Caco-2 (cell line): ENCODE measurements at regions not wholly inside any gene's neighbourhood (a gene's known extent, or its start where the extent isn't known, plus 50 kb on each side); places are given as distances from the start of the nearest gene placed in this dataset.

ENCODE experiments used
- BruUV-seq: library from RNA; stranded (reverse); fragments of 400-500 nt; replicated peaks from 2 replicates; lab custom pipeline; 2021; lab: Mats Ljungman, UMichigan
- CTCF ChIA-PET: fragments of 300-600 bp; sonication (Branson Sonifier 250); formaldehyde crosslinking; loops from one replicate; lab custom pipeline; 2022; ENCODE audit warnings: antibody characterized with exemption; lab: Charles Lee
- POLR2A ChIA-PET: fragments of 300-600 bp; sonication (Branson Sonifier 250); formaldehyde crosslinking; loops from one replicate; lab custom pipeline; 2022; ENCODE audit warnings: antibody characterized with exemption; lab: Charles Lee
- DNase-seq, 2 experiments: peaks; one replicate each; pipeline versions ENCODE4 v3.0.0 to v3.0.0-alpha.2; 2020 to 2022
- H3K27me3 ChIP-seq: replicated peaks from 2 replicates; pipeline ENCODE4 v1.6.0; 2011; ENCODE audit warnings: low read length; ENCODE audit not compliant: control insufficient read depth, insufficient read depth
- H3K36me3 ChIP-seq: 2 replicates; pipeline ENCODE4 v1.5.1; 2011; ENCODE audit warnings: low read length; ENCODE audit not compliant: control insufficient read depth, insufficient read depth
- H3K4me1 ChIP-seq: fragments of 250-450 bp; sonication (Bioruptor Pico); 2 replicates; pipeline ENCODE4 v1.5.1; 2020; ENCODE audit warnings: mild to moderate bottlenecking
- H3K4me3 ChIP-seq: 2 replicates; pipeline ENCODE4 v1.5.1; 2011; ENCODE audit warnings: low read depth, mild to moderate bottlenecking, control low read depth, low read length
- H3K9me3 ChIP-seq: fragments of 250-450 bp; sonication (Bioruptor Pico); 2 replicates; pipeline ENCODE4 v1.5.1; 2020; ENCODE audit warnings: mild to moderate bottlenecking, moderate library complexity
- H3K27ac Mint-ChIP-seq: one replicate; pipeline ENCODE4 v1.8.0; 2022; ENCODE audit warnings: mixed read lengths; ENCODE audit not compliant: unreplicated experiment
- H3K27me3 Mint-ChIP-seq: one replicate; pipeline ENCODE4 v1.8.0; 2022; ENCODE audit warnings: mixed read lengths; ENCODE audit not compliant: insufficient read depth, unreplicated experiment
- H3K36me3 Mint-ChIP-seq: one replicate; pipeline ENCODE4 v1.8.0; 2022; ENCODE audit warnings: mild to moderate bottlenecking, mixed read lengths; ENCODE audit not compliant: insufficient read depth, unreplicated experiment
- H3K4me1 Mint-ChIP-seq: one replicate; pipeline ENCODE4 v1.8.0; 2022; ENCODE audit warnings: low read depth, mixed read lengths; ENCODE audit not compliant: unreplicated experiment
- H3K4me3 Mint-ChIP-seq: one replicate; pipeline ENCODE4 v1.8.0; 2022; ENCODE audit warnings: mild to moderate bottlenecking, moderate library complexity, mixed read lengths; ENCODE audit not compliant: unreplicated experiment
- H3K9me3 Mint-ChIP-seq: one replicate; pipeline ENCODE4 v1.8.0; 2022; ENCODE audit warnings: mixed read lengths; ENCODE audit not compliant: unreplicated experiment
- intact Hi-C: fragments of 100-400 bp; cut with micrococcal nuclease; formaldehyde crosslinking; loops from one replicate; pipeline ENCODE4 v1.10.0; 2022; ENCODE audit not compliant: unreplicated experiment
- TF ChIP-seq, protein P1 (sequence below), 2 experiments: fragments of 200-600 bp in 1 of 2; IDR thresholded peaks; 1 replicate in 1 of 2; 2 replicates in 1 of 2; pipeline versions ENCODE4 v1.5.1 to v1.8.0; 2011 to 2022; ENCODE audit warnings: antibody characterized with exemption in 1 of 2, control low read depth in 1 of 2, inconsistent platforms in 1 of 2, low read depth in 1 of 2, low read length in 1 of 2, mild to moderate bottlenecking in 1 of 2, moderate library complexity in 1 of 2; ENCODE audit not compliant: insufficient read depth in 1 of 2, severe bottlenecking in 1 of 2, unreplicated experiment in 1 of 2

DNA sequence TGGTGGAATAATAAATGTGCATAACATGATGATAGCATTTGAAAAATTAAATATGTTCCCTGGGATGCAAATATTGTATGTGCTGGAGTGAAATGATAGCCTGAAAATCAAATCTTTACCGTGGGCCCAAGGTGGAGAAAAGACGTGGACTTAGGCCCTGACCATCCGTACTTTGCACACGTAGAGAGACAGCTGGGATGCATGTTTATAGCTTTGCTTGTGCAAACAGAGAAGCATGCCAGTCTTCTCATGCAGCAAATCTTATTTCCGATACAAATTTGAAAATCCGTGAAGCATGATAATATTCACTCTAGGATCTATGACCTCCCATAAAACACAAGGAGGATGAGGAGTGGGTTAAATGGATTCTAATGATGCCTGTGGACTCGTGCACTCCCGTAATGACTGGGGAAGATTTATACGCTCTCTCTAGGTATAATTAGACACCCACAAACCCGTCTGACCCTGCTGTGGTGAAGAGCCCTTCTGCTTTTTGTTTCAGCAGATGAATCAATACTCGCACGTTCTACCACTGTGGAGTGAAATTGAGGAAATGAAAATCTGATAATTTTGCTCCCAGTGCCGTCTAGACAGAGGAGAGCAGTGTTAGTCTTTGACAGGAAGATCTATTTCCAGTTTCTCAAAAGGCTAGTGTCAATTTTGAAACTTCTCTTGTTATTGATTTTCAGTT is 810.3 kb upstream of the SALL3 start:
- BruUV-seq = no TSS peak
- ChIA-PET CTCF (no interaction called here), POLR2A (no interaction called here)
- Mint-ChIP-seq H3K9me3 (no peaks in the 10 kb centered on the region), H3K36me3 (no peaks in the 10 kb centered on the region), H3K27me3 (peaks cover 3% of the 10 kb centered on the region), H3K4me3 (no peak overlapping the region), H3K27ac (no peak overlapping the region), H3K4me1 (no peaks in the 10 kb centered on the region)
- intact Hi-C loops = no loop called here
- Histone ChIP-seq H3K27me3 (no peaks in the 10 kb centered on the region), H3K4me1 (no peaks in the 10 kb centered on the region), H3K36me3 (no peaks in the 10 kb centered on the region), H3K4me3 (no peak overlapping the region), H3K9me3 (no peaks in the 10 kb centered on the region)
- DNase-seq = no peak
- TF ChIP-seq, protein P1, sequence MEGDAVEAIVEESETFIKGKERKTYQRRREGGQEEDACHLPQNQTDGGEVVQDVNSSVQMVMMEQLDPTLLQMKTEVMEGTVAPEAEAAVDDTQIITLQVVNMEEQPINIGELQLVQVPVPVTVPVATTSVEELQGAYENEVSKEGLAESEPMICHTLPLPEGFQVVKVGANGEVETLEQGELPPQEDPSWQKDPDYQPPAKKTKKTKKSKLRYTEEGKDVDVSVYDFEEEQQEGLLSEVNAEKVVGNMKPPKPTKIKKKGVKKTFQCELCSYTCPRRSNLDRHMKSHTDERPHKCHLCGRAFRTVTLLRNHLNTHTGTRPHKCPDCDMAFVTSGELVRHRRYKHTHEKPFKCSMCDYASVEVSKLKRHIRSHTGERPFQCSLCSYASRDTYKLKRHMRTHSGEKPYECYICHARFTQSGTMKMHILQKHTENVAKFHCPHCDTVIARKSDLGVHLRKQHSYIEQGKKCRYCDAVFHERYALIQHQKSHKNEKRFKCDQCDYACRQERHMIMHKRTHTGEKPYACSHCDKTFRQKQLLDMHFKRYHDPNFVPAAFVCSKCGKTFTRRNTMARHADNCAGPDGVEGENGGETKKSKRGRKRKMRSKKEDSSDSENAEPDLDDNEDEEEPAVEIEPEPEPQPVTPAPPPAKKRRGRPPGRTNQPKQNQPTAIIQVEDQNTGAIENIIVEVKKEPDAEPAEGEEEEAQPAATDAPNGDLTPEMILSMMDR (IDR thresholded peaks at IDR 0.05; ENCODE audit: insufficient read depth in 1 of 2, low read depth in 1 of 2, low read length in 1 of 2, severe bottlenecking in 1 of 2, unreplicated experiment in 1 of 2) = no peak

DNA sequence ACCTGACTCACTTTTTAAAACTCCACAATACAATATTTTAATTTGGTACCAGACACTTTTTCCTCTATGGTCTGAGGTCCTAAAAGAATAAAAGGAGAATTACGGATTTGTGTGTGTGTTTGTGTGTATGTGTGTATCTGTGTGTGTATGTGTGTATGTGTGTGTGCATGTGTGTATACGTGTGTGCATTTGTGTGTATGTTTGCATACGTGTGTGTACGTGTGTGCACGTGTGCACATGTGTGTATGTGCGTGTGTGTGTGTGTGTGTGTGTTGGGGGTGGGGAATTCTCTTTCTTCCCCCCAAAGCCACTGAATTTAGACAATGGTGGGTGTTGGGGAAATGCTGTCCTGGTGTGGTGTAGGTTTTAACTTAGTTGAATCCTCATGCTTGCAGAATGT is 807.7 kb upstream of the SALL3 start:
- TF ChIP-seq, protein P1 (IDR thresholded peaks at IDR 0.05; ENCODE audit: insufficient read depth in 1 of 2, low read depth in 1 of 2, low read length in 1 of 2, severe bottlenecking in 1 of 2, unreplicated experiment in 1 of 2) = no peak
- DNase-seq = no peak
- no peak overlapping the region for H3K4me3 ChIP-seq
- H3K9me3 ChIP-seq = no peaks in the 10 kb centered on the region
- intact Hi-C loops = no loop called here
- Mint-ChIP-seq H3K4me1 (no peaks in the 10 kb centered on the region), H3K27ac (no peak overlapping the region), H3K4me3 (no peak overlapping the region), H3K9me3 (peaks cover 11% of the 10 kb centered on the region), H3K27me3 (no peaks in the 10 kb centered on the region), H3K36me3 (peaks cover 5% of the 10 kb centered on the region)
- BruUV-seq = no TSS peak
- ChIA-PET CTCF (no interaction called here), POLR2A (no interaction called here)
- no peaks in the 10 kb centered on the region for H3K4me1 ChIP-seq
- no peaks in the 10 kb centered on the region for H3K27me3 ChIP-seq
- H3K36me3 ChIP-seq = no peaks in the 10 kb centered on the region

DNA sequence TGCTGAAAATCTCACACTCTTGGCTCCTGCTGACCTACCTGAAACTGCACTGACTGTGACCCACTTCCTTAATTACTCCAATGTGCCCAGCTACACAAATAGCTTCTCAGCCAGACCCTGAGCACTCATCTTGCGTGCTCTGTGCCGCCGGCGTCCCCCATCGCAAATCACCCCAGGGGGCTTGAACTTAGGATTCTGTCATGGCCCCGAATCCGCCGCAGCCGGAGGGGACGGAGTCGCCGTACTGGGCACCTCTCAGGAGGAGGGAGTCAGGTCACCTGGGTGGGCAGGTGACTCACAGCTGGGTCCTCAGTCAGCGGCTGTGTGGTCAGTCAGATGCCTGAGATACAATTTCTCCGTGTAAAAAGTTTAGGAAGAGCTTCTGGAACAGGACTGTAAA is 804.9 kb upstream of the SALL3 start:
- no peaks in the 10 kb centered on the region for H3K27me3 Mint-ChIP-seq
- no peak overlapping the region for H3K4me3 ChIP-seq
- peaks cover 11% of the 10 kb centered on the region for H3K9me3 Mint-ChIP-seq
- no peak overlapping the region for H3K27ac Mint-ChIP-seq
- no peaks in the 10 kb centered on the region for H3K4me1 ChIP-seq
- H3K27me3 ChIP-seq = no peaks in the 10 kb centered on the region
- intact Hi-C loops = no loop called here
- H3K4me3 Mint-ChIP-seq = no peak overlapping the region
- no peak for DNase-seq
- H3K36me3 Mint-ChIP-seq = peaks cover 5% of the 10 kb centered on the region
- no TSS peak for BruUV-seq
- POLR2A ChIA-PET = no interaction called here
- TF ChIP-seq, protein P1 (IDR thresholded peaks at IDR 0.05; ENCODE audit: insufficient read depth in 1 of 2, low read depth in 1 of 2, low read length in 1 of 2, severe bottlenecking in 1 of 2, unreplicated experiment in 1 of 2) = no peak
- no peaks in the 10 kb centered on the region for H3K36me3 ChIP-seq
- CTCF ChIA-PET = no interaction called here
- no peaks in the 10 kb centered on the region for H3K9me3 ChIP-seq
- no peaks in the 10 kb centered on the region for H3K4me1 Mint-ChIP-seq
